Peyer's patch (tissue), 4 donors: ENCODE measurements at regions not wholly inside any gene's neighbourhood (a gene's known extent, or its start where the extent isn't known, plus 50 kb on each side); places are given as distances from the start of the nearest gene placed in this dataset.

Source experiments
- POLR2A ChIP-seq, 2 donors: fragments of 450-650 bp; IDR thresholded peaks; one replicate each; pipeline ENCODE4 v1.5.1; 2017; ENCODE audit warnings: antibody characterized with exemption in 2 of 2, mild to moderate bottlenecking in 2 of 2, moderate library complexity in 2 of 2
- TF ChIP-seq, protein P1 (sequence below), 6 experiments: fragments of 450-650 bp in 4 of 6; fragments of 200-600 bp in 2 of 6; sonication (generic) in 1 of 6; IDR thresholded peaks; one replicate each; pipeline ENCODE4 v1.5.1; 2017 to 2019; ENCODE audit warnings: antibody characterized with exemption in 6 of 6, mild to moderate bottlenecking in 3 of 6, moderate library complexity in 1 of 6

DNA sequence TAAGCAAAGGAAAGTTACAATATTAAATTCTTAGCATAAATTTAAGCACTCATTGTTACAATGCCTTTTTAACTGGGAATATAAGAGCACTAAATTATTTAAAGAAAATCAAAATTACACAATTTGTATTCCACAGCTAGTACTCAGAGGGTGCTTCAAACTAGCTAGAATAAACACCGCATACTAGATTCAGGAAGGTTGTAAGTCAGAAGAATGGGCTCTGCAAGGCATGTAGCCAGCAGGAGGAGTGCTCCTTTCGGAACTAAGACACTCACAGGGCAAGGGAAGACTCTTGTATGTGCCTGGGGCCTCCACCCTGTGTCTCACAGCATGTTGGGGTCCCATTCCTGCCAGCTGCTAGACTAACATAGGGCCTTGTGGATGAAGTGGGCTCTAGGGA, 327.7 kb upstream of the ALCAM start:
- TF ChIP-seq POLR2A (IDR thresholded peaks at IDR 0.05) = no peak
- TF ChIP-seq, protein P1, sequence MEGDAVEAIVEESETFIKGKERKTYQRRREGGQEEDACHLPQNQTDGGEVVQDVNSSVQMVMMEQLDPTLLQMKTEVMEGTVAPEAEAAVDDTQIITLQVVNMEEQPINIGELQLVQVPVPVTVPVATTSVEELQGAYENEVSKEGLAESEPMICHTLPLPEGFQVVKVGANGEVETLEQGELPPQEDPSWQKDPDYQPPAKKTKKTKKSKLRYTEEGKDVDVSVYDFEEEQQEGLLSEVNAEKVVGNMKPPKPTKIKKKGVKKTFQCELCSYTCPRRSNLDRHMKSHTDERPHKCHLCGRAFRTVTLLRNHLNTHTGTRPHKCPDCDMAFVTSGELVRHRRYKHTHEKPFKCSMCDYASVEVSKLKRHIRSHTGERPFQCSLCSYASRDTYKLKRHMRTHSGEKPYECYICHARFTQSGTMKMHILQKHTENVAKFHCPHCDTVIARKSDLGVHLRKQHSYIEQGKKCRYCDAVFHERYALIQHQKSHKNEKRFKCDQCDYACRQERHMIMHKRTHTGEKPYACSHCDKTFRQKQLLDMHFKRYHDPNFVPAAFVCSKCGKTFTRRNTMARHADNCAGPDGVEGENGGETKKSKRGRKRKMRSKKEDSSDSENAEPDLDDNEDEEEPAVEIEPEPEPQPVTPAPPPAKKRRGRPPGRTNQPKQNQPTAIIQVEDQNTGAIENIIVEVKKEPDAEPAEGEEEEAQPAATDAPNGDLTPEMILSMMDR (IDR thresholded peaks at IDR 0.05) = no peak
